H9 (cell line): ENCODE measurements at regions not wholly inside any gene's neighbourhood (a gene's known extent, or its start where the extent isn't known, plus 50 kb on each side); places are given as distances from the start of the nearest gene placed in this dataset.
"Not testable (repeated sequence)": the region's sequence is repeated elsewhere in the genome, so short reads cannot be mapped to it uniquely, and the experiment has no call there.

ENCODE experiments used
- DNase-seq: peaks from one replicate; pipeline ENCODE4 v3.0.0-alpha.2; 2017
- H2AFZ ChIP-seq: one replicate; pipeline ENCODE4 v1.6.1; 2013; ENCODE audit warnings: mild to moderate bottlenecking, low read length, control low read depth, moderate library complexity
- H2AK5ac ChIP-seq: 2 replicates; pipeline ENCODE4 v1.6.1; 2013; ENCODE audit warnings: low read length, control low read depth, mixed read lengths; ENCODE audit not compliant: insufficient read length
- H2BK120ac ChIP-seq: one replicate; pipeline ENCODE4 v1.6.1; 2013; ENCODE audit warnings: low read depth, mild to moderate bottlenecking, low read length, control low read depth, inconsistent platforms; ENCODE audit not compliant: poor library complexity, severe bottlenecking
- H2BK12ac ChIP-seq: 2 replicates; pipeline ENCODE4 v1.6.1; 2013; ENCODE audit warnings: low read length, control low read depth, mixed read lengths, low read depth; ENCODE audit not compliant: insufficient read length
- H2BK15ac ChIP-seq: 2 replicates; pipeline ENCODE4 v1.6.1; 2013; ENCODE audit warnings: low read depth, low read length, control low read depth
- H2BK20ac ChIP-seq: one replicate; pipeline ENCODE4 v1.6.1; 2013; ENCODE audit warnings: low read depth, mild to moderate bottlenecking, low read length, control low read depth, inconsistent platforms; ENCODE audit not compliant: poor library complexity, severe bottlenecking
- H2BK5ac ChIP-seq: 2 replicates; pipeline ENCODE4 v1.6.1; 2013; ENCODE audit warnings: low read length, control low read depth, mixed read lengths; ENCODE audit not compliant: insufficient read length
- H3K14ac ChIP-seq: 2 replicates; pipeline ENCODE4 v1.6.1; 2013; ENCODE audit warnings: low read length, control low read depth; ENCODE audit not compliant: insufficient read depth
- H3K18ac ChIP-seq: 2 replicates; pipeline ENCODE4 v1.6.1; 2013; ENCODE audit warnings: low read depth, mild to moderate bottlenecking, mixed read lengths, low read length, control low read depth; ENCODE audit not compliant: insufficient read length
- H3K23ac ChIP-seq: 2 replicates; pipeline ENCODE4 v1.6.1; 2013; ENCODE audit warnings: low read length, control low read depth, mixed read lengths, low read depth; ENCODE audit not compliant: insufficient read length
- H3K23me2 ChIP-seq: 2 replicates; pipeline ENCODE4 v1.6.1; 2013; ENCODE audit warnings: low read depth, mild to moderate bottlenecking, mixed read lengths, low read length, control low read depth; ENCODE audit not compliant: insufficient read length, poor library complexity, severe bottlenecking
- H3K27ac ChIP-seq: 2 replicates; pipeline ENCODE4 v1.5.1; 2013; ENCODE audit warnings: low read length, control low read depth, mixed read lengths, low read depth; ENCODE audit not compliant: insufficient read length
- H3K27me3 ChIP-seq: 2 replicates; pipeline ENCODE4 v1.6.1; 2013; ENCODE audit warnings: low read length, control low read depth, inconsistent platforms; ENCODE audit not compliant: insufficient read depth
- H3K4ac ChIP-seq: 2 replicates; pipeline ENCODE4 v1.6.1; 2013; ENCODE audit warnings: low read depth, mild to moderate bottlenecking, control low read depth, inconsistent platforms, low read length, moderate library complexity
- H3K4me1 ChIP-seq: 2 replicates; pipeline ENCODE4 v1.6.1; 2013; ENCODE audit warnings: low read length, control low read depth, inconsistent platforms; ENCODE audit not compliant: insufficient read depth
- H3K4me2 ChIP-seq: 2 replicates; pipeline ENCODE4 v1.6.1; 2013; ENCODE audit warnings: low read length, control low read depth, mixed read lengths; ENCODE audit not compliant: insufficient read length, insufficient read depth
- H3K56ac ChIP-seq: 2 replicates; pipeline ENCODE4 v1.6.1; 2013; ENCODE audit warnings: low read depth, mild to moderate bottlenecking, mixed read lengths, low read length, control low read depth; ENCODE audit not compliant: insufficient read length
- H3K79me1 ChIP-seq: 2 replicates; pipeline ENCODE4 v1.6.1; 2013; ENCODE audit warnings: low read depth, mild to moderate bottlenecking, moderate library complexity, low read length, control low read depth, inconsistent platforms; ENCODE audit not compliant: insufficient read depth, poor library complexity, severe bottlenecking
- H3K79me2 ChIP-seq: 2 replicates; pipeline ENCODE4 v1.6.1; 2013; ENCODE audit warnings: low read length, control low read depth, inconsistent platforms; ENCODE audit not compliant: insufficient read depth
- H3K9ac ChIP-seq: 2 replicates; pipeline ENCODE4 v1.6.1; 2013; ENCODE audit warnings: low read length, control low read depth, mixed read lengths; ENCODE audit not compliant: insufficient read length; ENCODE audit errors: extremely low read depth
- H3K9me3 ChIP-seq: one replicate; pipeline ENCODE4 v1.6.1; 2013; ENCODE audit warnings: low read depth, low read length, inconsistent platforms; ENCODE audit not compliant: control insufficient read depth
- H3T11ph ChIP-seq: one replicate; pipeline ENCODE4 v1.6.1; 2013; ENCODE audit warnings: mild to moderate bottlenecking, low read length, control low read depth, inconsistent platforms
- H4K20me1 ChIP-seq: one replicate; pipeline ENCODE4 v1.6.1; 2013; ENCODE audit not compliant: control insufficient read depth, insufficient read length, insufficient read depth
- H4K5ac ChIP-seq: 2 replicates; pipeline ENCODE4 v1.6.1; 2013; ENCODE audit warnings: low read depth, mild to moderate bottlenecking, mixed read lengths, low read length, control low read depth; ENCODE audit not compliant: insufficient read length
- H4K8ac ChIP-seq: replicated peaks from 2 replicates; pipeline ENCODE4 v1.6.1; 2013; ENCODE audit warnings: low read length, control low read depth, mixed read lengths, low read depth; ENCODE audit not compliant: insufficient read length
- H4K91ac ChIP-seq: 2 replicates; pipeline ENCODE4 v1.6.1; 2013; ENCODE audit warnings: low read depth, mild to moderate bottlenecking, moderate library complexity, mixed read lengths, low read length, control low read depth; ENCODE audit not compliant: insufficient read length
- H3K27ac Mint-ChIP-seq, 3 experiments: 2 replicates in 2 of 3; 3 replicates in 1 of 3; pipeline ENCODE4 v1.8.0; 2020 to 2021; ENCODE audit warnings: mixed read lengths in 3 of 3, mild to moderate bottlenecking in 1 of 3, moderate library complexity in 1 of 3
- H3K27me3 Mint-ChIP-seq: 2 replicates; pipeline ENCODE4 v1.8.0; 2021; ENCODE audit warnings: low read depth, mild to moderate bottlenecking, moderate library complexity, mixed read lengths
- H3K36me3 Mint-ChIP-seq, 3 experiments: 2 replicates in 2 of 3; 3 replicates in 1 of 3; pipeline ENCODE4 v1.8.0; 2020 to 2021; ENCODE audit warnings: low read depth in 3 of 3, mixed read lengths in 3 of 3; ENCODE audit not compliant: insufficient read depth in 1 of 3
- H3K4me1 Mint-ChIP-seq, 2 experiments: 2 replicates each; pipeline ENCODE4 v1.8.0; 2020; ENCODE audit warnings: mixed read lengths in 2 of 2
- H3K4me3 Mint-ChIP-seq, 2 experiments: 2 replicates in 1 of 2; 3 replicates in 1 of 2; pipeline ENCODE4 v1.8.0; 2020 to 2021; ENCODE audit warnings: mild to moderate bottlenecking in 2 of 2, mixed read lengths in 2 of 2, moderate library complexity in 1 of 2
- H3K9me3 Mint-ChIP-seq, 2 experiments: 2 replicates in 1 of 2; 3 replicates in 1 of 2; pipeline ENCODE4 v1.8.0; 2020; ENCODE audit warnings: mild to moderate bottlenecking in 2 of 2, mixed read lengths in 2 of 2, moderate library complexity in 1 of 2
- CTCF ChIP-seq: fragments of 200-600 bp; sonication (generic); conservative IDR thresholded peaks from 3 replicates; pipeline ENCODE4 v1.8.0; 2021; ENCODE audit warnings: antibody characterized with exemption, mild to moderate bottlenecking
- WGBS: extraction: QIAGEN DNeasy Blood & Tissue Kit; methylation state at CpG from one replicate; pipeline ENCODE4 v1.1.7; 2013; ENCODE audit warnings: missing lambda C conversion rate, low lambda C conversion rate, mixed read lengths; ENCODE audit not compliant: insufficient read length; ENCODE audit errors: extremely low coverage; 5-methylcytosine and 5-hydroxymethylcytosine counted together

DNA sequence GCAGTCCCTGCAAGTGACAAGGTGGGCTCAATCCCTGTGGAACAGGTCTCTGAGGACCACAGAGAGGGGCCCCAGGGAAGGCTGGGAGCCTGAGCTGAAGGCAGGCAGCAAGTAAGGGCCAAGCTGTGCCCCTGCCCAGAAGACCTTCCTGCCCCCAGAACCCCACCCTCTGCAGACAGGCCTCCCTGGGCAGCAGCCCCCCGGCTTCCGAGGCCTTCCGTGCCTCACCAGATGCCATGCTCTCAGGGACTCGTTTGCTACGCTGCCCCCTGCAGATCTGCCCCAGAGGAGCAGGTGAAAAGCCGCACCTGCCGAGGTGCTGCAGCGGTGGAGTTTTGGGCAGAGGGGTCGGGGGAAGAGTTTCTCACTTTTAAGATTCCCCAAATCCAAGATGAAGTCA is 125.4 kb upstream of the AKAP13 start:
- not testable (repeated sequence) for H4K20me1 ChIP-seq, H3K27ac Mint-ChIP-seq, H3K27me3 ChIP-seq, H4K8ac ChIP-seq, H3K79me1 ChIP-seq, H4K5ac ChIP-seq, H2AK5ac ChIP-seq, H2BK120ac ChIP-seq, H2BK12ac ChIP-seq, H3K9me3 ChIP-seq, H3K4me2 ChIP-seq, H3K23me2 ChIP-seq, H3K9me3 Mint-ChIP-seq, H3K27ac ChIP-seq, H3K4me1 Mint-ChIP-seq, H3K23ac ChIP-seq, H3K4me1 ChIP-seq, H3T11ph ChIP-seq, H3K36me3 Mint-ChIP-seq, H3K4ac ChIP-seq, DNase-seq, H3K27me3 Mint-ChIP-seq, H2AFZ ChIP-seq, H2BK5ac ChIP-seq, H2BK20ac ChIP-seq, H3K14ac ChIP-seq, H3K4me3 Mint-ChIP-seq, H3K79me2 ChIP-seq, H3K18ac ChIP-seq, H3K9ac ChIP-seq, H3K56ac ChIP-seq, H2BK15ac ChIP-seq, H4K91ac ChIP-seq
- no CpG with 5 or more reads among the region's 9 CpGs for WGBS
- peak; percentile 39; the same call in 2 of the 3 replicates for TF ChIP-seq CTCF

DNA sequence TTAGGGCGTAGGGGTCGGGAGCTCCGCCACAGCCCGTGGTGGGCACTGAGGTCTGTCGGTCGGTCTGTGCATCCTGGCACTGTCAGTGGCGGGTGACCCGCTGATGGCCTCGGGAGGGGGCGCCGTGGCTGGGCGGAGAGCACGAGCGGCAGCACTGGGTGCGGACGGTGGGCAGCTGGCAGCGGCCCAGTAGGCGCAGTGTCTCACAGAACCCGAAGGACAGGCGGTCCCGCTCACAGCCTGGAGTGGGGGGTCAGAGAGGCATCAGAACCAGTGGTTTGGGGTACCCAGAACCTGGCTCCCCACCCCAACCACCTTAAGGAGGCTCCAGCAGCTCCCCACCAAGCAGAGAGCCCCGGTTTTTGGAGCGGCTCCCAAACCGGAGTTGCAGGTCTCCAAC is 124.9 kb upstream of the AKAP13 start:
- H2AK5ac ChIP-seq, H3K79me1 ChIP-seq, H4K5ac ChIP-seq, H3T11ph ChIP-seq, H2BK120ac ChIP-seq, H2BK5ac ChIP-seq, H3K9me3 ChIP-seq, H3K56ac ChIP-seq, H3K4me1 ChIP-seq, H3K23ac ChIP-seq, H3K4me3 Mint-ChIP-seq, H3K27me3 ChIP-seq, H2AFZ ChIP-seq, H3K36me3 Mint-ChIP-seq, H2BK15ac ChIP-seq, H4K91ac ChIP-seq, H3K18ac ChIP-seq, H2BK20ac ChIP-seq, H3K14ac ChIP-seq, H3K27ac ChIP-seq, H3K9me3 Mint-ChIP-seq, H2BK12ac ChIP-seq, DNase-seq, H3K27me3 Mint-ChIP-seq, H3K4me2 ChIP-seq, H3K27ac Mint-ChIP-seq, H4K20me1 ChIP-seq, H3K23me2 ChIP-seq, H3K4me1 Mint-ChIP-seq, H3K79me2 ChIP-seq, H3K9ac ChIP-seq, H4K8ac ChIP-seq, H3K4ac ChIP-seq: not testable (repeated sequence)
- WGBS: no CpG with 5 or more reads among the region's 24 CpGs
